HCT116 (cell line): ENCODE measurements at regions not wholly inside any gene's neighbourhood (a gene's known extent, or its start where the extent isn't known, plus 50 kb on each side); places are given as distances from the start of the nearest gene placed in this dataset.

ENCODE experiments used
- ATAC-seq: fragments of 200-7000 bp; cut with Tn5 transposase; 2 replicates; pipeline ENCODE4 v1.9.1; 2020; ENCODE audit warnings: mild to moderate bottlenecking, moderate library complexity
- BruUV-seq: library from RNA; stranded (reverse); fragments of 400-500 nt; replicated peaks from 2 replicates; lab custom pipeline; 2021; lab: Mats Ljungman, UMichigan
- CTCF ChIA-PET: fragments of 300-600 bp; sonication (Branson Sonifier 250); formaldehyde crosslinking; loops from one replicate; lab custom pipeline; 2021; ENCODE audit warnings: antibody characterized with exemption; lab: Charles Lee
- POLR2A ChIA-PET: fragments of 300-600, 350-600 bp; sonication (Branson Sonifier 250); formaldehyde crosslinking; loops from one replicate; lab custom pipeline; 2021; ENCODE audit warnings: antibody characterized with exemption; lab: Charles Lee
- RAD21 ChIA-PET, 2 experiments: fragments of 300-600 bp; sonication (Branson Sonifier 250); formaldehyde crosslinking; loops; one replicate each; lab custom pipeline; 2023; ENCODE audit warnings: low total read pairs in 2 of 2; ENCODE audit not compliant: uncharacterized antibody in 2 of 2, unreplicated experiment in 2 of 2, low non-redundant PET in 1 of 2; lab: Charles Lee
- DNase-seq: peaks from one replicate; pipeline ENCODE4 v3.0.0-alpha.2; 2010; ENCODE audit warnings: low read depth, low spot score
- H2AFZ ChIP-seq: fragments of 200-600 bp; shearing (Covaris generic), sonication (generic); 2 replicates; pipeline ENCODE4 v1.6.1; 2017; ENCODE audit warnings: low read depth, mixed run types, mixed read lengths, antibody characterized with exemption, low read length; ENCODE audit not compliant: poor library complexity, severe bottlenecking
- H3K27ac ChIP-seq: 2 replicates; pipeline ENCODE4 v1.5.1; 2012; ENCODE audit warnings: low read depth, low read length
- H3K27me3 ChIP-seq: fragments of 200-600 bp; sonication (generic); 2 replicates; pipeline ENCODE4 v1.6.1; 2016; ENCODE audit warnings: mixed run types, low read length, mixed read lengths; ENCODE audit not compliant: insufficient read depth
- H3K36me3 ChIP-seq, 2 experiments: fragments of 200-500 bp in 1 of 2; fragments of 200-600 bp in 1 of 2; sonication (Bioruptor generic) in 1 of 2; sonication (generic) in 1 of 2; 2 replicates each; pipeline versions ENCODE4 v1.5.1 to v1.6.1; 2014 to 2016; ENCODE audit warnings: low read length in 2 of 2, inconsistent platforms in 1 of 2, mixed read lengths in 1 of 2, mixed run types in 1 of 2; ENCODE audit not compliant: insufficient read depth in 2 of 2, control insufficient read depth in 1 of 2
- H3K4me1 ChIP-seq, 2 experiments: fragments of 200-600 bp in 1 of 2; sonication (generic) in 1 of 2; 2 replicates each; pipeline versions ENCODE4 v1.5.1 to v1.6.1; 2012 to 2017; ENCODE audit warnings: low read length in 2 of 2, inconsistent platforms in 1 of 2, mild to moderate bottlenecking in 1 of 2, mixed read lengths in 1 of 2, mixed run types in 1 of 2, moderate library complexity in 1 of 2; ENCODE audit not compliant: insufficient read depth in 2 of 2, control insufficient read depth in 1 of 2
- H3K4me2 ChIP-seq: fragments of 200-600 bp; sonication (generic); 2 replicates; pipeline ENCODE4 v1.6.1; 2017; ENCODE audit warnings: mixed run types, low read length, mixed read lengths
- H3K4me3 ChIP-seq, 2 experiments: fragments of 200-600 bp in 1 of 2; sonication (generic) in 1 of 2; replicated peaks in 1 of 2; 2 replicates each; pipeline ENCODE4 v1.5.1; 2011 to 2016; ENCODE audit warnings: low read length in 2 of 2, control low read depth in 1 of 2, low read depth in 1 of 2, mild to moderate bottlenecking in 1 of 2, mixed read lengths in 1 of 2, mixed run types in 1 of 2
- H3K79me2 ChIP-seq: fragments of 200-600 bp; sonication (generic); 2 replicates; pipeline ENCODE4 v1.6.1; 2017; ENCODE audit warnings: mild to moderate bottlenecking, mixed run types, low read length, moderate library complexity, mixed read lengths; ENCODE audit not compliant: insufficient read depth
- H3K9ac ChIP-seq: fragments of 200-600 bp; sonication (generic); 2 replicates; pipeline ENCODE4 v1.6.1; 2016; ENCODE audit warnings: low read length, mixed read lengths
- H3K9me2 ChIP-seq: fragments of 200-600 bp; sonication (generic), shearing (Covaris generic); 2 replicates; pipeline ENCODE4 v1.6.1; 2017; ENCODE audit warnings: mixed run types, mild to moderate bottlenecking, moderate library complexity; ENCODE audit not compliant: insufficient read depth
- H3K9me3 ChIP-seq, 2 experiments: fragments of 200-500 bp in 1 of 2; fragments of 200-600 bp in 1 of 2; sonication (Bioruptor generic) in 1 of 2; sonication (generic) in 1 of 2; 2 replicates each; pipeline ENCODE4 v1.6.1; 2014 to 2017; ENCODE audit warnings: low read length in 2 of 2, mixed read lengths in 2 of 2, inconsistent platforms in 1 of 2, low read depth in 1 of 2, mild to moderate bottlenecking in 1 of 2, mixed run types in 1 of 2, moderate library complexity in 1 of 2; ENCODE audit not compliant: control insufficient read depth in 1 of 2, insufficient read depth in 1 of 2
- H4K20me1 ChIP-seq: fragments of 200-600 bp; sonication (generic), shearing (Covaris generic); 2 replicates; pipeline ENCODE4 v1.6.1; 2017; ENCODE audit warnings: mixed run types, mild to moderate bottlenecking, moderate library complexity; ENCODE audit not compliant: insufficient read depth
- ATF3 ChIP-seq: IDR thresholded peaks from 2 replicates; pipeline ENCODE4 v1.6.1; 2012
- CEBPB ChIP-seq: IDR thresholded peaks from 2 replicates; pipeline ENCODE4 v1.6.1; 2012; ENCODE audit warnings: low read depth
- ELF1 ChIP-seq: IDR thresholded peaks from 2 replicates; pipeline ENCODE4 v1.6.1; 2012; ENCODE audit warnings: low read depth, borderline replicate concordance
- EZH2phosphoT487 ChIP-seq: fragments of 200-600 bp; IDR thresholded peaks from 2 replicates; pipeline ENCODE4 v1.6.1; 2018; ENCODE audit warnings: antibody characterized with exemption, borderline replicate concordance
- JUND ChIP-seq: IDR thresholded peaks from 2 replicates; pipeline ENCODE4 v1.6.1; 2012
- RAD21 ChIP-seq: IDR thresholded peaks from 2 replicates; pipeline ENCODE4 v1.6.1; 2012; ENCODE audit warnings: low read depth, mild to moderate bottlenecking
- SP1 ChIP-seq: IDR thresholded peaks from 2 replicates; pipeline ENCODE4 v1.6.1; 2012; ENCODE audit warnings: low read depth
- TCF7L2 ChIP-seq: IDR thresholded peaks from 2 replicates; pipeline ENCODE4 v1.7.0; 2011; ENCODE audit warnings: borderline replicate concordance, inconsistent platforms; ENCODE audit not compliant: insufficient read depth, insufficient read length; ENCODE audit errors: extremely low read depth
- ZBTB33 ChIP-seq: IDR thresholded peaks from 2 replicates; pipeline ENCODE4 v1.6.1; 2011; ENCODE audit warnings: mild to moderate bottlenecking, low read length, moderate library complexity; ENCODE audit not compliant: insufficient replicate concordance; ENCODE audit errors: extremely low read depth
- intact Hi-C: fragments of 100-400 bp; cut with micrococcal nuclease; formaldehyde crosslinking; loops from 2 replicates; pipeline ENCODE4 v1.10.0; 2022

- Histone ChIP-seq H3K9me2 (no peaks in the 10 kb centered on the region), H3K27ac (no peak overlapping the region), H3K27me3 (no peaks in the 10 kb centered on the region), H3K4me1 (no peaks in the 10 kb centered on the region)
- no peak for ATAC-seq
- BruUV-seq = no TSS peak
- no peak for TF ChIP-seq ELF1
- TF ChIP-seq ATF3 = no peak
- no peak for TF ChIP-seq RAD21
- TF ChIP-seq CEBPB = no peak
- no peak for TF ChIP-seq EZH2phosphoT487
- TF ChIP-seq TCF7L2 = no peak
- no peak for TF ChIP-seq ZBTB33
- TF ChIP-seq JUND = no peak
- TF ChIP-seq SP1 = no peak
- TF ChIP-seq, all 23 proteins: peak for 0
- H3K9ac ChIP-seq = no peak overlapping the region
- no peaks in the 10 kb centered on the region for H3K79me2 ChIP-seq
- H3K36me3 ChIP-seq = no peaks in the 10 kb centered on the region
- POLR2A ChIA-PET = no interaction called here
- CTCF ChIA-PET = no interaction called here
- H2AFZ ChIP-seq = no peak overlapping the region
- no peaks in the 10 kb centered on the region for H4K20me1 ChIP-seq
- DNase-seq = no peak
- H3K9me3 ChIP-seq = no peaks in the 10 kb centered on the region
- RAD21 ChIA-PET = no interaction called here
- no peak overlapping the region for H3K4me3 ChIP-seq
- intact Hi-C loops = no loop called here
- H3K4me2 ChIP-seq = no peak overlapping the region
These were observed 58.0 kb upstream of the KLHL13 start for GRCh38 chrX:118174516-118175098.
